ENCODE measurements at regions not wholly inside any gene's neighbourhood (a gene's known extent, or its start where the extent isn't known, plus 50 kb on each side); places are given as distances from the start of the nearest gene placed in this dataset.

DNA sequence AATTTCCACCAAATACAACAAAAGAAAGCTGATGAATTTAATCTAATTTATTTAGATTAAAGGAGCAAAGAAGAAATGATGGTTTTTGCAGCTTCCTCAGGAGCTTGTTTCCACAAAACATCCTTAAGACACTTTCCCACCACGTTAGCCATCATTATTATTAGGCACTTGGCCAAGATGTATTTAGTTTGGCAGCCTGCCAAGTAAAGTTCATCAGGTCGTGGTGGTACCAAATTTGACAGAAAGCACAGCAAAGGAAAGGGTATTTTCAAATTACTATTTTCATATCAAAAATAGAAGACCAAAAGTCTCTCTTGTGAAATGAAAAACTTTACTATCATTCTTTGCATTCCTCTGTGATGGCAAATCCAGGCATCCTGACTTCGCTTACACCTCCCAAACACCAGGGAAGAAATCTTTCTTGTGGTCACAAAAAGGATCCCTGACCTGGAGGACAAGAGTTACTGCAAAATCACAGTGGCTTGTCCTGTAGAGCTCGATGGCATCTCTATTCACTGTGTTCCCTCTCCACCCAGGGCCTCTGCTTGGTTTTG, 123.1 kb upstream of the INHBA start:
- Histone ChIP-seq H3K4me3 (no peak overlapping the region), H3K36me3 (replicated peaks in 1 of 2) (no peaks in the 10 kb centered on the region), H3K4me1 (replicated peaks in 1 of 2) (no peaks in the 10 kb centered on the region), H3K9me3 (replicated peaks in 1 of 3) (no peaks in the 10 kb centered on the region), H3K27me3 (no peaks in the 10 kb centered on the region), H3K27ac (no peak overlapping the region)
- intact Hi-C loops (cut with DNase I): no loop called here
- WGBS, 4 donors: 40 to 47% (median 43%) methylated on average over 4 of the region's 4 CpGs
- DNase-seq: no peak
- TF ChIP-seq, protein P1, sequence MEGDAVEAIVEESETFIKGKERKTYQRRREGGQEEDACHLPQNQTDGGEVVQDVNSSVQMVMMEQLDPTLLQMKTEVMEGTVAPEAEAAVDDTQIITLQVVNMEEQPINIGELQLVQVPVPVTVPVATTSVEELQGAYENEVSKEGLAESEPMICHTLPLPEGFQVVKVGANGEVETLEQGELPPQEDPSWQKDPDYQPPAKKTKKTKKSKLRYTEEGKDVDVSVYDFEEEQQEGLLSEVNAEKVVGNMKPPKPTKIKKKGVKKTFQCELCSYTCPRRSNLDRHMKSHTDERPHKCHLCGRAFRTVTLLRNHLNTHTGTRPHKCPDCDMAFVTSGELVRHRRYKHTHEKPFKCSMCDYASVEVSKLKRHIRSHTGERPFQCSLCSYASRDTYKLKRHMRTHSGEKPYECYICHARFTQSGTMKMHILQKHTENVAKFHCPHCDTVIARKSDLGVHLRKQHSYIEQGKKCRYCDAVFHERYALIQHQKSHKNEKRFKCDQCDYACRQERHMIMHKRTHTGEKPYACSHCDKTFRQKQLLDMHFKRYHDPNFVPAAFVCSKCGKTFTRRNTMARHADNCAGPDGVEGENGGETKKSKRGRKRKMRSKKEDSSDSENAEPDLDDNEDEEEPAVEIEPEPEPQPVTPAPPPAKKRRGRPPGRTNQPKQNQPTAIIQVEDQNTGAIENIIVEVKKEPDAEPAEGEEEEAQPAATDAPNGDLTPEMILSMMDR (IDR thresholded peaks at IDR 0.05): no peak
- TF ChIP-seq POLR2A (IDR thresholded peaks at IDR 0.05): no peak

GRCh38 chr7:41824284-41824683, 121.4 kb upstream of the INHBA start:
- TF ChIP-seq, protein P1 (IDR thresholded peaks at IDR 0.05): no peak
- TF ChIP-seq POLR2A (IDR thresholded peaks at IDR 0.05): no peak
- Histone ChIP-seq H3K4me1 (replicated peaks in 1 of 2) (no peaks in the 10 kb centered on the region), H3K27ac (no peak overlapping the region), H3K27me3 (no peaks in the 10 kb centered on the region), H3K36me3 (replicated peaks in 1 of 2) (no peaks in the 10 kb centered on the region), H3K9me3 (replicated peaks in 1 of 3) (peaks cover 0 to 4% (median 0%) of the 10 kb centered on the region in 3 donors), H3K4me3 (no peak overlapping the region)
- 52 to 77% (median 58%) methylated on average over 2 of the region's 2 CpGs for WGBS, 4 donors
- intact Hi-C loops (cut with DNase I): no loop called here
- DNase-seq: no peak

GRCh38 chr7:41822259-41822817, 119.4 kb upstream of the INHBA start:
- Histone ChIP-seq H3K27me3 (no peaks in the 10 kb centered on the region), H3K36me3 (replicated peaks in 1 of 2) (no peaks in the 10 kb centered on the region), H3K4me1 (replicated peaks in 1 of 2) (no peaks in the 10 kb centered on the region), H3K9me3 (replicated peaks in 1 of 3) (peaks cover 0 to 5% (median 0%) of the 10 kb centered on the region in 3 donors), H3K4me3 (no peak overlapping the region), H3K27ac (no peak overlapping the region)
- intact Hi-C loops (cut with DNase I): no loop called here
- DNase-seq: no peak
- no peak for TF ChIP-seq POLR2A (IDR thresholded peaks at IDR 0.05)
- TF ChIP-seq, protein P1 (IDR thresholded peaks at IDR 0.05): no peak
- 12 to 31% (median 23%) methylated on average over 1 of the region's 1 CpG for WGBS, 4 donors

- Histone ChIP-seq H3K9me3 (replicated peaks in 1 of 3) (peaks cover 0 to 5% (median 0%) of the 10 kb centered on the region in 3 donors), H3K27ac (no peak overlapping the region), H3K4me3 (no peak overlapping the region), H3K36me3 (replicated peaks in 1 of 2) (no peaks in the 10 kb centered on the region), H3K4me1 (replicated peaks in 1 of 2) (no peaks in the 10 kb centered on the region), H3K27me3 (no peaks in the 10 kb centered on the region)
- no peak for DNase-seq
- TF ChIP-seq POLR2A (IDR thresholded peaks at IDR 0.05): no peak
- TF ChIP-seq, protein P1 (IDR thresholded peaks at IDR 0.05): no peak
- intact Hi-C loops (cut with DNase I): no loop called here
- WGBS, 4 donors: 44 to 59% (median 50%) methylated on average over 3 of the region's 3 CpGs
Observed at GRCh38 chr7:41821521-41822213, 118.8 kb upstream of the INHBA start.
